Head of caudate nucleus (tissue), 42 donors: ENCODE measurements at regions not wholly inside any gene's neighbourhood (a gene's known extent, or its start where the extent isn't known, plus 50 kb on each side); places are given as distances from the start of the nearest gene placed in this dataset.
"Not testable (repeated sequence)": the region's sequence is repeated elsewhere in the genome, so short reads cannot be mapped to it uniquely, and the experiment has no call there.

Source experiments
- DNase-seq, 42 donors: peaks; one replicate each; pipeline versions ENCODE4 v3.0.0 to v3.0.0-alpha.2; 2020 to 2021; ENCODE audit warnings: mixed read lengths in 7 of 42
- intact Hi-C: fragments of 100-400 bp; cut with DNase I; formaldehyde crosslinking; loops from one replicate; pipeline ENCODE4 v1.15.0; 2022

- DNase-seq = no peak
- intact Hi-C loops = no loop called here
Measured at GRCh38 chr7:114795475-114795874, 126.4 kb upstream of the MDFIC start.

GRCh38 chr7:114799628-114800028, 122.3 kb upstream of the MDFIC start:
- DNase-seq = no peak
- intact Hi-C loops = no loop called here

- intact Hi-C loops = no loop called here
- no peak for DNase-seq
Measured at GRCh38 chr7:114802632-114803031, 119.3 kb upstream of the MDFIC start.

- DNase-seq = no peak
- intact Hi-C loops = no loop called here
Measured at GRCh38 chr7:114806590-114807162, 115.2 kb upstream of the MDFIC start.

GRCh38 chr7:114812570-114812969, 109.3 kb upstream of the MDFIC start:
- DNase-seq = no peak
- intact Hi-C loops = no loop called here

- DNase-seq = no peak
- intact Hi-C loops = no loop called here
Measured at GRCh38 chr7:114813624-114814023, 108.3 kb upstream of the MDFIC start.

GRCh38 chr7:114817036-114817435, 104.9 kb upstream of the MDFIC start:
- DNase-seq, intact Hi-C loops: not testable (repeated sequence)

GRCh38 chr7:114818501-114818900, 103.4 kb upstream of the MDFIC start:
- intact Hi-C loops = no loop called here
- no peak for DNase-seq

- DNase-seq = no peak
- intact Hi-C loops = no loop called here
Measured at GRCh38 chr7:114819616-114820362, 102.1 kb upstream of the MDFIC start.

- intact Hi-C loops = no loop called here
- DNase-seq = no peak
Measured at GRCh38 chr7:114821030-114821900, 100.6 kb upstream of the MDFIC start.

- DNase-seq = no peak
- intact Hi-C loops = no loop called here
Measured at GRCh38 chr7:114822131-114822530, 99.8 kb upstream of the MDFIC start.

- intact Hi-C loops = no loop called here
- no peak for DNase-seq
Measured at GRCh38 chr7:114822844-114823243, 99.0 kb upstream of the MDFIC start.

- intact Hi-C loops = no loop called here
- no peak for DNase-seq
Measured at GRCh38 chr7:114823290-114823689, 98.6 kb upstream of the MDFIC start.

GRCh38 chr7:114825423-114825951, 96.4 kb upstream of the MDFIC start:
- intact Hi-C loops = no loop called here

GRCh38 chr7:114830952-114831351, 90.9 kb upstream of the MDFIC start:
- DNase-seq = no peak
- intact Hi-C loops = no loop called here

More at GRCh38 chr7:114825423-114825951, 96.4 kb upstream of the MDFIC start:
- no peak for DNase-seq

GRCh38 chr7:114832906-114833595, 88.8 kb upstream of the MDFIC start:
- no peak for DNase-seq
- intact Hi-C loops = no loop called here

GRCh38 chr7:114835303-114835702, 86.6 kb upstream of the MDFIC start:
- DNase-seq = no peak
- intact Hi-C loops = no loop called here

GRCh38 chr7:114835861-114836260, 86.0 kb upstream of the MDFIC start:
- no peak for DNase-seq
- intact Hi-C loops = no loop called here

- intact Hi-C loops = no loop called here
- DNase-seq = no peak
Measured at GRCh38 chr7:114842551-114843065, 79.3 kb upstream of the MDFIC start.
